NCI-H226 (cell line): ENCODE measurements at regions not wholly inside any gene's neighbourhood (a gene's known extent, or its start where the extent isn't known, plus 50 kb on each side); places are given as distances from the start of the nearest gene placed in this dataset.

Experiments
- DNase-seq: peaks from one replicate; pipeline ENCODE4 v3.0.0-alpha.2; 2015

- no peak for DNase-seq
These were observed 209.5 kb upstream of the TWIST2 start for GRCh38 chr2:238638100-238638981.

GRCh38 chr2:238638982-238639628 is 208.8 kb upstream of the TWIST2 start:
- DNase-seq, result no peak

- no peak for DNase-seq
These were observed 207.4 kb upstream of the TWIST2 start for GRCh38 chr2:238640486-238640885.

- no peak for DNase-seq
These were observed 204.9 kb upstream of the TWIST2 start for GRCh38 chr2:238642973-238643372.

GRCh38 chr2:238643400-238643907 is 204.4 kb upstream of the TWIST2 start:
- DNase-seq, result no peak

GRCh38 chr2:238644095-238645081 is 203.5 kb upstream of the TWIST2 start:
- no peak for DNase-seq

- no peak for DNase-seq
These were observed 202.8 kb upstream of the TWIST2 start for GRCh38 chr2:238645095-238645494.

GRCh38 chr2:238645716-238646115 is 202.2 kb upstream of the TWIST2 start:
- DNase-seq, result no peak

GRCh38 chr2:238646281-238646680 is 201.6 kb upstream of the TWIST2 start:
- no peak for DNase-seq

- DNase-seq, result no peak
These were observed 201.1 kb upstream of the TWIST2 start for GRCh38 chr2:238646803-238647202.

- no peak for DNase-seq
These were observed 198.8 kb upstream of the TWIST2 start for GRCh38 chr2:238649123-238649522.

GRCh38 chr2:238649936-238650518 is 197.9 kb upstream of the TWIST2 start:
- DNase-seq, result no peak

- DNase-seq, result no peak
These were observed 197.3 kb upstream of the TWIST2 start for GRCh38 chr2:238650536-238650935.

GRCh38 chr2:238651306-238652052 is 196.4 kb upstream of the TWIST2 start:
- DNase-seq, result no peak

GRCh38 chr2:238652053-238652770 is 195.7 kb upstream of the TWIST2 start:
- no peak for DNase-seq

GRCh38 chr2:238652771-238653157 is 195.1 kb upstream of the TWIST2 start:
- no peak for DNase-seq

GRCh38 chr2:238653431-238654109 is 194.3 kb upstream of the TWIST2 start:
- DNase-seq, result no peak

GRCh38 chr2:238654479-238655197 is 193.2 kb upstream of the TWIST2 start:
- DNase-seq, result peak; percentile 16

GRCh38 chr2:238655198-238655860 is 192.6 kb upstream of the TWIST2 start:
- DNase-seq, result no peak
